Calu3 (cell line): ENCODE measurements at regions not wholly inside any gene's neighbourhood (a gene's known extent, or its start where the extent isn't known, plus 50 kb on each side); places are given as distances from the start of the nearest gene placed in this dataset.

Experiments used
- BruUV-seq: library from RNA; stranded (reverse); fragments of 400-500 nt; replicated peaks from 2 replicates; lab custom pipeline; 2021; lab: Mats Ljungman, UMichigan
- CTCF ChIA-PET: fragments of 300-600 bp; sonication (Branson Sonifier 250); formaldehyde crosslinking; loops from one replicate; lab custom pipeline; 2022; ENCODE audit warnings: antibody characterized with exemption; lab: Charles Lee
- DNase-seq: peaks from one replicate; pipeline ENCODE4 v3.0.0; 2022
- H3K27ac Mint-ChIP-seq: one replicate; pipeline ENCODE4 v1.8.0; 2022; ENCODE audit warnings: mixed read lengths; ENCODE audit not compliant: unreplicated experiment
- H3K27me3 Mint-ChIP-seq: one replicate; pipeline ENCODE4 v1.8.0; 2022; ENCODE audit warnings: mixed read lengths; ENCODE audit not compliant: unreplicated experiment
- H3K36me3 Mint-ChIP-seq: one replicate; pipeline ENCODE4 v1.8.0; 2022; ENCODE audit warnings: mild to moderate bottlenecking, moderate library complexity, mixed read lengths; ENCODE audit not compliant: insufficient read depth, unreplicated experiment
- H3K4me1 Mint-ChIP-seq: one replicate; pipeline ENCODE4 v1.8.0; 2022; ENCODE audit warnings: mild to moderate bottlenecking, low read depth, mixed read lengths; ENCODE audit not compliant: unreplicated experiment
- H3K4me3 Mint-ChIP-seq: one replicate; pipeline ENCODE4 v1.8.0; 2022; ENCODE audit warnings: mild to moderate bottlenecking, low read depth, moderate library complexity, mixed read lengths; ENCODE audit not compliant: unreplicated experiment
- H3K9me3 Mint-ChIP-seq: one replicate; pipeline ENCODE4 v1.8.0; 2022; ENCODE audit warnings: low read depth, mixed read lengths; ENCODE audit not compliant: unreplicated experiment
- CTCF ChIP-seq: fragments of 200-600 bp; IDR thresholded peaks from one replicate; pipeline ENCODE4 v1.8.0; 2022; ENCODE audit warnings: antibody characterized with exemption; ENCODE audit not compliant: unreplicated experiment
- intact Hi-C: fragments of 100-400 bp; cut with micrococcal nuclease; formaldehyde crosslinking; loops from one replicate; pipeline ENCODE4 v1.10.0; 2022; ENCODE audit not compliant: unreplicated experiment

DNA sequence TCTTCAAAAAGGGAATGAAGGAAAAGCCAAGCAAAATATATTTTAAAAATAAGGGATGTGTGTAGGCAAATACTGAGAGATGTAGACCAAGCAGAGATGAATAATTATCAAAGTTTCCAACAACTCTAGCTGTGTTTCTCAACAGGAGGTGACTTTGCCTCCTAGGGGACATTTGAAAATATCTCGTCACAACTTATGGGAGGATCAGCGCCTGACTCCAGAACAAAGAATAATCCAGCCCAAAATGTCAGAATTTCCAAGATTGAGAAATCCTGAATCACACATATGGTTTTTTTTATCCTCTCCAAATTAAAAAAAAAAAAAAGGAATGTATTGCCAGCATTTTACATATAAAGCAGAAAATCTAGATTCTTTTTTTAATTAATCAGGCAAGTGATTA lies 241.2 kb upstream of the ZFP64 start:
- TF ChIP-seq CTCF = no peak
- intact Hi-C loops = no loop called here
- no peaks in the 10 kb centered on the region for H3K36me3 Mint-ChIP-seq
- H3K4me1 Mint-ChIP-seq = no peaks in the 10 kb centered on the region
- peaks cover 5% of the 10 kb centered on the region for H3K9me3 Mint-ChIP-seq
- CTCF ChIA-PET = no interaction called here
- no peak for DNase-seq
- H3K27me3 Mint-ChIP-seq = no peaks in the 10 kb centered on the region
- no peak overlapping the region for H3K4me3 Mint-ChIP-seq
- BruUV-seq = no TSS peak
- H3K27ac Mint-ChIP-seq = no peak overlapping the region

DNA sequence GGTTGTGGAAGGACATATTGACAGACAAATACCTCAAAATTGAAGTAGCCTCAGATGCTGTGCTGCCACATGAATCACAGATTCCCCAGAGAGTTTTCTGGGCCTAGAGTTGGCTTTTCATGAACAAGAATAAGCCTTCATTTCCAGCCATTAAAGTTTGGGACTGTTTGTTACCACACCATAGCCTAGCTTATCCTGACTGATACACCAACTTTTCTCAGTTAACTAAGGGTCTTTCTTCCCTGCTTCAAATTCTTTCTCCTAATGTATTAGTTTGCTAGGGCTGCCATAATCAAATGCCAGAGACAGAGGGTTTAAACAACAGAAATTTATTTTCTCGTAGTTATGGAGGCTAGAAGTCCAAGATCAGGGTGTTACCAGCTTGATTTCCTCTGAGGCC lies 237.4 kb upstream of the ZFP64 start:
- Mint-ChIP-seq H3K9me3 (peaks cover 5% of the 10 kb centered on the region), H3K4me1 (no peaks in the 10 kb centered on the region), H3K27ac (no peak overlapping the region), H3K27me3 (no peaks in the 10 kb centered on the region), H3K36me3 (no peaks in the 10 kb centered on the region), H3K4me3 (no peak overlapping the region)
- CTCF ChIA-PET = no interaction called here
- no peak for DNase-seq
- no TSS peak for BruUV-seq
- no peak for TF ChIP-seq CTCF
- intact Hi-C loops = no loop called here

GRCh38 chr20:52427960-52428359 lies 236.4 kb upstream of the ZFP64 start:
- no TSS peak for BruUV-seq
- no peak for TF ChIP-seq CTCF
- Mint-ChIP-seq H3K4me3 (no peak overlapping the region), H3K4me1 (no peaks in the 10 kb centered on the region), H3K9me3 (peaks cover 2% of the 10 kb centered on the region), H3K27ac (no peak overlapping the region), H3K27me3 (no peaks in the 10 kb centered on the region), H3K36me3 (no peaks in the 10 kb centered on the region)
- CTCF ChIA-PET = no interaction called here
- intact Hi-C loops = no loop called here
- no peak for DNase-seq

- Mint-ChIP-seq H3K9me3 (peaks cover 2% of the 10 kb centered on the region), H3K27me3 (no peaks in the 10 kb centered on the region), H3K27ac (no peak overlapping the region), H3K4me1 (no peaks in the 10 kb centered on the region), H3K36me3 (no peaks in the 10 kb centered on the region), H3K4me3 (no peak overlapping the region)
- no TSS peak for BruUV-seq
- no peak for TF ChIP-seq CTCF
- DNase-seq = no peak
- CTCF ChIA-PET = no interaction called here
- intact Hi-C loops = no loop called here
Observed at GRCh38 chr20:52426856-52427255, 235.3 kb upstream of the ZFP64 start.

GRCh38 chr20:52425701-52426100 lies 234.1 kb upstream of the ZFP64 start:
- H3K36me3 Mint-ChIP-seq = no peaks in the 10 kb centered on the region
- no peak overlapping the region for H3K4me3 Mint-ChIP-seq
- no peak overlapping the region for H3K27ac Mint-ChIP-seq
- no TSS peak for BruUV-seq
- CTCF ChIA-PET = no interaction called here
- no peak for TF ChIP-seq CTCF
- peaks cover 2% of the 10 kb centered on the region for H3K9me3 Mint-ChIP-seq
- no peak for DNase-seq
- H3K4me1 Mint-ChIP-seq = no peaks in the 10 kb centered on the region
- intact Hi-C loops = no loop called here
- H3K27me3 Mint-ChIP-seq = no peaks in the 10 kb centered on the region
